GM13976 (cell line): ENCODE measurements at regions not wholly inside any gene's neighbourhood (a gene's known extent, or its start where the extent isn't known, plus 50 kb on each side); places are given as distances from the start of the nearest gene placed in this dataset.

Source experiments
- DNase-seq: peaks from one replicate; pipeline ENCODE4 v3.0.0; 2012; ENCODE audit warnings: low spot score
- CTCF ChIP-seq: IDR thresholded peaks from 2 replicates; pipeline ENCODE4 v1.5.1; 2012; ENCODE audit warnings: borderline replicate concordance, mild to moderate bottlenecking; ENCODE audit not compliant: insufficient read depth; ENCODE audit errors: extremely low read depth, missing control alignments, control extremely low read depth
- in situ Hi-C: fragments of 300-500 bp; cut with MboI; formaldehyde crosslinking; loops from one replicate; pipeline ENCODE4 v1.12.0; 2022; ENCODE audit warnings: low sequenced_read_pairs, mixed read lengths, inconsistent platforms; ENCODE audit not compliant: unreplicated experiment

GRCh38 chr9:29669613-29670012, 2096.3 kb upstream of the C9orf72 start:
- no peak for TF ChIP-seq CTCF
- in situ Hi-C loops = no loop called here
- no peak for DNase-seq

GRCh38 chr9:29685531-29685930, 2112.2 kb upstream of the C9orf72 start:
- DNase-seq = no peak
- TF ChIP-seq CTCF = no peak
- in situ Hi-C loops = no loop called here

GRCh38 chr9:29691145-29691544, 2117.9 kb upstream of the C9orf72 start:
- DNase-seq = no peak
- in situ Hi-C loops = no loop called here
- no peak for TF ChIP-seq CTCF

- DNase-seq = peak; percentile 3
- TF ChIP-seq CTCF = no peak
- in situ Hi-C loops = no loop called here
Measured at GRCh38 chr9:29691758-29692407, 2118.6 kb upstream of the C9orf72 start.

- TF ChIP-seq CTCF = no peak
- in situ Hi-C loops = no loop called here
- DNase-seq = no peak
Measured at GRCh38 chr9:29697011-29697410, 2123.7 kb upstream of the C9orf72 start.

GRCh38 chr9:29701559-29701958, 2128.3 kb upstream of the C9orf72 start:
- in situ Hi-C loops = no loop called here
- TF ChIP-seq CTCF = no peak
- DNase-seq = no peak
